ENCODE measurements at regions not wholly inside any gene's neighbourhood (a gene's known extent, or its start where the extent isn't known, plus 50 kb on each side); places are given as distances from the start of the nearest gene placed in this dataset.

DNA sequence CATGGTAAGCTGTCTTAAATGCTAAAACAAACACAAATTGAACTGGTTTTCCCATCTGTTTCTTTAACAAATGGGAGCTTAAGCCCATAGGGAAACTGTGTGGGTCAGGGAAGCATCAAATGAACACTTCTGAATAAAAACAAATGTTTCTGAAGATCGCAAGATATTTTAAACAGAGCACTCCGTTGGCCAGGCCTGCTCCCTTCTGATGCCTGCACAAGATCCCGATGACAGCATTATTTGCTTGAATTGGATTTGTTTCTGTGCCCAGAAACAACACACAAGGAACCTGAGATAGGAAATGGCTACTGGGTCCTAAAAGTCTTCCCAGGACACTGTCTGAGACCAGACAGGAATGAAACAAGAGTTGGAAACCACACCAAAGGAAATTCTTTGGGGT, 425.8 kb upstream of the ZFHX3 start:
- TF ChIP-seq CTCF (conservative IDR thresholded peaks at IDR 0.05; ENCODE audit: low read length) = no peak
- TF ChIP-seq EZH2phosphoT487 (IDR thresholded peaks at IDR 0.05; ENCODE audit: borderline replicate concordance, low read depth, low read length) = no peak

Measured in OCI-LY7 (cell line).